Activated naive CD4-positive, alpha-beta T cell treated with anti-CD3 and anti-CD28 coated beads, Interleukin-2, amount 50 U/mL, for 72 hours (primary cell): ENCODE measurements at regions not wholly inside any gene's neighbourhood (a gene's known extent, or its start where the extent isn't known, plus 50 kb on each side); places are given as distances from the start of the nearest gene placed in this dataset.
A peak's percentile ranks its signal among the peaks of the same experiment; 100 is the strongest.

Experiments used
- ATAC-seq, 2 donors: fragments of 150-1000 bp; cut with Tn5 transposase; 2 replicates each; pipeline ENCODE4 v1.10.0; 2021; ENCODE audit warnings: mild to moderate bottlenecking in 2 of 2, moderate library complexity in 2 of 2
- DNase-seq, 2 donors: peaks; one replicate each; pipeline ENCODE4 v3.0.0; 2021 to 2022; ENCODE audit warnings: low spot score in 2 of 2
- H3K27ac Mint-ChIP-seq, 2 donors: one replicate each; pipeline ENCODE4 v1.8.0; 2022; ENCODE audit warnings: mild to moderate bottlenecking in 2 of 2, mixed read lengths in 2 of 2
- H3K36me3 Mint-ChIP-seq, 2 donors: one replicate each; pipeline ENCODE4 v1.8.0; 2022; ENCODE audit warnings: mixed read lengths in 2 of 2
- H3K9me3 Mint-ChIP-seq, 2 donors: one replicate each; pipeline ENCODE4 v1.8.0; 2022; ENCODE audit warnings: mixed read lengths in 2 of 2

DNA sequence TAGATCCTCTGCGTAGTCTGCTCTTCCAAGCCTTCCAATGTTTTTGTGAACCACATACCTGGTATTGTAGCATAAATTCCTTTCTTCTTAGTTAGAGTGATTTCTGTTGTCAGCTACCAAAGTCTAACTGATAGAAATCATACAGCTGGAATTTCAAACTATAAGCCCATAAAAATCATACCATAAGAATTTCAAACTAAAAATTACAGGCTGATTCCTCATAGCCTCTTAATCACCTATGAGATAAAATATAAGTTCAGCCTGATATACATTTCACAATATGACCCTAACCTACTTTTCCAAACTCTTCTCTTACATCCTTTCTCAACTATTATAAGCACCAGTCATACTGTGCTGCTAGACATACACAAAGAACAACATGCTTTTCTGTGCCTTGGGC, 64.8 kb downstream of the PTHLH start:
- ATAC-seq: no peak
- no peak for DNase-seq
- H3K27ac Mint-ChIP-seq: no peak overlapping the region
- peaks cover 4% of the 10 kb centered on the region in 2 donors for H3K9me3 Mint-ChIP-seq
- no peaks in the 10 kb centered on the region for H3K36me3 Mint-ChIP-seq

- ATAC-seq (no peak), DNase-seq (no peak)
- Mint-ChIP-seq H3K9me3 (peaks cover 4% of the 10 kb centered on the region in 2 donors), H3K36me3 (no peaks in the 10 kb centered on the region), H3K27ac (no peak overlapping the region)
Observed at GRCh38 chr12:27906658-27907473, 65.7 kb downstream of the PTHLH start.

- no peak overlapping the region for H3K27ac Mint-ChIP-seq
- H3K9me3 Mint-ChIP-seq: peaks cover under 1% of the 10 kb centered on the region in 2 donors
- no peak for ATAC-seq
- no peaks in the 10 kb centered on the region for H3K36me3 Mint-ChIP-seq
- DNase-seq: no peak
Observed at GRCh38 chr12:27906127-27906500, 66.4 kb downstream of the PTHLH start.

GRCh38 chr12:27905285-27906126, 67.0 kb downstream of the PTHLH start:
- no peak for ATAC-seq
- Mint-ChIP-seq H3K27ac (no peak overlapping the region), H3K36me3 (no peaks in the 10 kb centered on the region), H3K9me3 (no peaks in the 10 kb centered on the region)
- DNase-seq: no peak

DNA sequence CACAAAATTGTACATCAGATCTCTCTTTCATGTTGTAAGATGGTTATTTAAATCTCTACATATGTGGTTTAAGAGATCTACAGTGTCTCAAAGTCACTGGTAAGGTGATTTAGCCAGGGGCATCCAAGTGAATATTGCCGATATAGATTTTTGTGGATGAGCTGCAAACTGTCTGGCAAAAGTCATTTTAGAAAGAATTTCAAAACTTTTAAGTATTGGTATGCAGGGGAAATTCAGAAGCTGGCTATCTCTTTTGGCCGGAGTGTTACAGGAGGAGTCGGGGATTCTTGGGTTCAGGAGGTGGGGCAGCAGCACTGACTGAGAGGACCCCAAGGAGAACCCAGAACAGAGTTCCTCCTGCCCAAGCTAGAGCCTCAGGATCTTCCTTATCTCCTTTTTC, 69.9 kb downstream of the PTHLH start:
- no peak for DNase-seq
- Mint-ChIP-seq H3K9me3 (no peaks in the 10 kb centered on the region), H3K27ac (no peak overlapping the region), H3K36me3 (no peaks in the 10 kb centered on the region)
- ATAC-seq: no peak

DNA sequence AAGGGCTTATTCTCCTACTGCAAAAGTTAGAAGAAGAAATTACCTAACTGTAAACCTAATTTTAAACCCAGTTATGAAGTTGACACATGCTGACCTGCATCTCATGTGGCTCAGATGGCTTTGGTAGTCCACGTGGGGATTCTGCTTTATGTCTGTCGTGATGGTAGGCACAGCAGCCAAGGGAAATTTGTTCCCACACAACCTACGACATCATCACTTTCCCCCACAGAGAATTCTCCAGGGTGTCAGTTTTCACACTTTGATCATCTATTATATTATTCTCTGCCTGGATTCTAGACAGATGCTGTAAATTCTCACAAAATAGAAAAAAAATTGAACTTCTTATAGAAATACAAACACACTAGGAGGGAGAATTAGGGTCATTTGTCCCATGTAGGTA, 70.6 kb downstream of the PTHLH start:
- DNase-seq (no peak), ATAC-seq (no peak)
- H3K9me3 Mint-ChIP-seq: no peaks in the 10 kb centered on the region
- no peaks in the 10 kb centered on the region for H3K36me3 Mint-ChIP-seq
- no peak overlapping the region for H3K27ac Mint-ChIP-seq

DNA sequence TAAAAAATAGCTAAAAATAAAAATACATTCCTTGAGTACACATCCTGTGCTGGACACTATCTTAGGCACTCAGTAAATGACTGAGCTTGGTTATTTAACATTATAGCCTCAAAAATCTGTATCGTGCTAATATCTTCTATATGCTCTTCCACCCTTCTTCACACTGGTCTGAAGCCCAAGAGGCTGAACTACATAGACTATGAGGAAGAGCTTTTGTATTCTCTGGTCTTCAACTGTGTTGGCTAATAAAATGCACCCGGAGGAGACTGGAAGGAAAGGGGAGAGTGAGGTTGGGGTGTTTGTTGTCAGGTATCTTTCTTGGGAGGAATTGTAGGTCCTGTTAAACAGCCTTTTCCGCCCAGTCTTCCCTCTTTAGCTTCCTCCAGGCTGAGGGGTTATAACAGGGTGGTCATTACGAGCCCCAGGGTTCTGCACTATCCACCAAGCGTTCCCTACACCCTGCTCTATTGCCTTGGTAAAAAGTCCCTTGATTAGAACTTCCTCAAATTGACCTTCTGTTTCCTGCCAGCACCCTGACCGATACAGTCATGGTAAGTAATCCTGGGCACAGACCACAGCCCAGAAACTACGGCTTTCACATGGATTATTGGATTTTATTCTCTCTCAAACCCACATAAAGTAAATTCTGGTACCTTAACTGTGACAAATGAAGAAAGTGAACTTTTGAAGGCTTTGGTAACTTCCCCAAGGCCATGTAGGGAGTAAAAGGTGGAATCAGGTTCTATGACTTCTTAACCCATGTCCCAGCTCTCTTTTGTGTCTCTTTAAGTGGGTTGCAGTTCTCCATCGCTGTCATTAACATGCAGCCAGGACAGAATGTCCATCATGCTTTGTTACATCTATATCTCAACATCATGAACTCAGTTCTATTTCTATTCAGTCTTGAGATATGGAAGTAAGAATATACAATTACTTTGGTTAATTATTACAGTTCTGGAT, 71.3 kb downstream of the PTHLH start:
- H3K36me3 Mint-ChIP-seq: no peaks in the 10 kb centered on the region
- DNase-seq (no peak), ATAC-seq (no peak)
- H3K27ac Mint-ChIP-seq: no peak overlapping the region
- H3K9me3 Mint-ChIP-seq: no peaks in the 10 kb centered on the region

DNA sequence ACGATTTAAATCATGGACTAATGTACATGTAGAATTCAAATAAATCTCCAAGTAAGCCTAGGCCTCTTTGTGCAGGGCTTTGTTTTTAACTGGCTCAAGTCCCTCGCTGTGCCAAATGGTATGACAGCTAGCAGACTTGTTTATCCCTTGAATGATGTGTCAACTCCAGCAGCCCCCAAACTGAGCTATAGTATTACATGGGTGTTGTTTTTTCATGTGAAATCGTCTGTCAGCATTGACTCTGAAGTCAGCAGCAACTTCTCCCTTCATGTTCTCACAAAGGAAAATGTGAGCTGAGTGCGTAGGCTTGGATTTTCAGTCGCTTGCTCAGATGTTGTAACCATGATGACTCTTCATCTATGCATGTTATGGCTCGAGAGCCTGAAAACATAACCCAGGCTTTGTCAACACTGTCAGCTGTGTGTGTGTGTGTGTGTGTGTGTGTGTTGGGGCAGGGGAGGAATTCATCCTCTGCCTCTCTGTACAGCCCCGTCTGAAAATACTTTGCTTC, 73.3 kb downstream of the PTHLH start:
- no peaks in the 10 kb centered on the region for H3K9me3 Mint-ChIP-seq
- H3K36me3 Mint-ChIP-seq: no peaks in the 10 kb centered on the region
- ATAC-seq: peak; percentile 13 to 53
- H3K27ac Mint-ChIP-seq: no peak overlapping the region
- DNase-seq: no peak

- Mint-ChIP-seq H3K9me3 (no peaks in the 10 kb centered on the region), H3K27ac (no peak overlapping the region), H3K36me3 (no peaks in the 10 kb centered on the region)
- DNase-seq (no peak), ATAC-seq (no peak)
Observed at GRCh38 chr12:27898022-27898421, 74.5 kb downstream of the PTHLH start.

GRCh38 chr12:27896419-27896990, 76.0 kb downstream of the PTHLH start:
- DNase-seq: no peak
- Mint-ChIP-seq H3K36me3 (no peaks in the 10 kb centered on the region), H3K27ac (no peak overlapping the region), H3K9me3 (no peaks in the 10 kb centered on the region)
- ATAC-seq: peak in 1 of 2 donors; percentile 5

DNA sequence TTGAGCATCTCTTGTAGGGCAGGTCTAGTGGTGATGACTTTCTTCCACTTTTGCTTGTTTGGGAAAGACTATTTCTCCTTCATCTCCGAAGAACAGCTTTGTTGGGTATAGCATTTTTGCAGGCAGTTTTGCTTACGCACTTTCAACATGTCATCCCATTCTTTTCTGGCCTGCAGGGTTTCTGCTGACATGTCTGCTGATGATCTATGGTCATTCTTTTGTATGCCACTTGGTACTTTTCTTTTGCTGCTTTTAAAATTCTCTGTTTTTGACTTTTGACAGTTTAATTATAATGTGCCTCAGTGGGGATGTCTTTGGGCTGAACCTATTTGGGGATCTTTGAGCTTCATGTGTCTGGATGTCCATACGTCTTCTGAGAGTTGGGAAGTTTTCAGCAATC, 78.2 kb downstream of the PTHLH start:
- Mint-ChIP-seq H3K36me3 (no peaks in the 10 kb centered on the region), H3K9me3 (no peaks in the 10 kb centered on the region), H3K27ac (no peak overlapping the region)
- ATAC-seq (no peak), DNase-seq (no peak)

- Mint-ChIP-seq H3K9me3 (peaks cover 0 to 3% of the 10 kb centered on the region in 2 donors), H3K36me3 (peaks cover 0 to 3% of the 10 kb centered on the region in 2 donors), H3K27ac (no peak overlapping the region)
- ATAC-seq (no peak), DNase-seq (no peak)
Observed at GRCh38 chr12:27879708-27880107, 92.8 kb downstream of the PTHLH start.

- Mint-ChIP-seq H3K36me3 (peaks cover 0 to 6% of the 10 kb centered on the region in 2 donors), H3K9me3 (peaks cover 0 to 3% of the 10 kb centered on the region in 2 donors)
Observed at GRCh38 chr12:27875677-27876076, 95.6 kb upstream of the MANSC4 start.

DNA sequence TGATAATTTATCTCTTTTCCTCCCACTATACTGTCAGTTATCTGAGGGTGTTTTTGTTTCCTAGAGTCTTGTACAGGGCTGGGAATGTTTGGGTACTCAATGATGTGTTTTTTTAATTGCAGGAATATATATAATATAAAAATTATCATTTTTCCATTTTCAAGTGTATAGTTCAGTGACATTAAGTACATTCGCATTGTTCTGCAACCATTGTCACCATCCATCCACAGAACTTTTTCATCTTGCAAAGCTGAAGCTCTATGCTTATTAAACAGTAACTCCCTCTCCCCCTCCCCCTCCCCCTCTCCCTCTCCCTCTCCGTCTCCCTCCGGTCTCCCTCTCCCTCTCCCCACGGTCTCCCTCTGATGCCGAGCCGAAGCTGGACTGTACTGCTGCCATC, 93.0 kb upstream of the MANSC4 start:
- DNase-seq: no peak

More at GRCh38 chr12:27875677-27876076, 95.6 kb upstream of the MANSC4 start:
- no peak overlapping the region for H3K27ac Mint-ChIP-seq
- DNase-seq (no peak), ATAC-seq (no peak)

GRCh38 chr12:27871946-27872345, 91.9 kb upstream of the MANSC4 start:
- ATAC-seq (no peak), DNase-seq (no peak)
- Mint-ChIP-seq H3K27ac (no peak overlapping the region), H3K9me3 (peaks cover 0 to 3% of the 10 kb centered on the region in 2 donors), H3K36me3 (peaks cover 0 to 6% of the 10 kb centered on the region in 2 donors)

More for the DNA sequence above, 93.0 kb upstream of the MANSC4 start:
- no peak for ATAC-seq
- Mint-ChIP-seq H3K9me3 (peaks cover 0 to 3% of the 10 kb centered on the region in 2 donors), H3K27ac (no peak overlapping the region), H3K36me3 (peaks cover 0 to 6% of the 10 kb centered on the region in 2 donors)

DNA sequence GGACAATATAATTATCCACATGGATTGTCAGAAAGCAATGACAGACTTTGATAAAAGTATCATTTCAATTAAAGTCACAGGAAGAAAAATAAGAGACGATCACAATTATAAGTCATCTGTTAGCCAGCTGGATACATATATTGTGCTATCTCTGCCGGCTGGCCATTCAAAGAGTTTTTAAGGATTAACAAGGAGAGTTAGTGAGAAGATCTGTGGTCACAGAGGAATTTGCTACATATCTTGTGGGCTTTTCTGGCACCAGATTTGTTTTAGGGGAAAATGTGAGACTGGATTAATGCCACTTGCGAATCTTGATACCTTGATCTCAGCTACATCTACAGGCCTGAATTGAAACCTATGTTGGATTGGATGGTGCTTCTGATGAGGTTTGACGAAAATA, 90.9 kb upstream of the MANSC4 start:
- Mint-ChIP-seq H3K36me3 (peaks cover 0 to 6% of the 10 kb centered on the region in 2 donors), H3K9me3 (peaks cover 0 to 3% of the 10 kb centered on the region in 2 donors), H3K27ac (no peak overlapping the region)
- no peak for DNase-seq
- peak in 1 of 2 donors; percentile 61 for ATAC-seq
